BJ (cell line): ENCODE measurements at regions not wholly inside any gene's neighbourhood (a gene's known extent, or its start where the extent isn't known, plus 50 kb on each side); places are given as distances from the start of the nearest gene placed in this dataset.

Source experiments
- CTCF ChIA-PET: fragments of 350-600 bp; formaldehyde crosslinking; extraction: SDS; loops from one replicate; lab custom pipeline; 2021; ENCODE audit warnings: antibody characterized with exemption, inconsistent platforms; lab: Yijun Ruan, JAX
- POLR2A ChIA-PET: fragments of 300-600 bp; sonication (Branson Sonifier 250); formaldehyde crosslinking; extraction: SDS; loops from one replicate; lab custom pipeline; 2021; ENCODE audit warnings: antibody characterized with exemption; lab: Charles Lee
- DNase-seq: peaks from one replicate; pipeline ENCODE4 v3.0.0-alpha.2; 2011; ENCODE audit warnings: low read depth
- H3K27me3 ChIP-seq: 2 replicates; pipeline ENCODE4 v1.6.0; 2011; ENCODE audit warnings: low read length; ENCODE audit not compliant: control insufficient read depth, insufficient read depth
- H3K36me3 ChIP-seq: 2 replicates; pipeline ENCODE4 v1.5.1; 2011; ENCODE audit warnings: low read length; ENCODE audit not compliant: control insufficient read depth, insufficient read depth
- H3K4me3 ChIP-seq: 2 replicates; pipeline ENCODE4 v1.5.1; 2011; ENCODE audit warnings: low read depth, mild to moderate bottlenecking, control low read depth, low read length
- TF ChIP-seq, protein P1 (sequence below): IDR thresholded peaks from 2 replicates; pipeline ENCODE4 v1.5.1; 2011; ENCODE audit warnings: low read depth, mild to moderate bottlenecking, control low read depth, inconsistent platforms, low read length, moderate library complexity; ENCODE audit not compliant: insufficient read depth

DNA sequence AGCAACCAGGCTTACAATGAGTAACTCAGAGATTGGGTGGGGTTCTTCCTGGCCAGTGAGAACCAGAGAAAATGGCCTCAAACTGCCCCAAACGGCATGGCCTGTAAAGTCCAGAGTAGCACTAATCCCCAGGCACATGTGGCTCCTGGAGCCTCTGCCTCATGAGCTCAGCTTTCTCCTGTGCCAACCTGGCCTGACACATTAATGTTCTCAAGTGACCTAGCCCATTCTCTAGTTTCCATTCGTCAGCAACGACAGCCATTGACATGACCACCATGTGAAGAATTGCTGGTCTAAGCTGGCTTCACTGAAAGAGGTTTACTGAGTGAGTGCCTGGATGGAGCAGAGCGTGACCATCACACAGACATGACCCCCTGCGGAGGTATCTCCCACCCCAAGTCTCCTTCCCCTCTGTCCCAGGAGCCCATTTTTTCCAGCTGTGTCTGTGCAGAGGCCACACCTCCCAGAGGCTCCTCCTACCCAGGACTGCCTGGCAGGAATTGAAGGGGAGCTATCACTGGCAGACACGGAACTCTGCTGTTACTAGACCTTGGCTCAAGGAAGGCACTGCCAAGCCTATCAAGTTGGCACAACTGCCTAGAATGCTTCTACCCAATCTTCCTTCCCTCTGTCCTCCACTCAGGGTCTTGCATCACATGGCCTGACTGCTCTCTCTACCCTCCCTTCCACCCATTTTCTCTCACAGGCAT, 59.0 kb upstream of the BOD1 start:
- CTCF ChIA-PET = no interaction called here
- POLR2A ChIA-PET = no interaction called here
- no peak for DNase-seq
- peaks cover 1% of the 10 kb centered on the region for H3K27me3 ChIP-seq
- TF ChIP-seq, protein P1, sequence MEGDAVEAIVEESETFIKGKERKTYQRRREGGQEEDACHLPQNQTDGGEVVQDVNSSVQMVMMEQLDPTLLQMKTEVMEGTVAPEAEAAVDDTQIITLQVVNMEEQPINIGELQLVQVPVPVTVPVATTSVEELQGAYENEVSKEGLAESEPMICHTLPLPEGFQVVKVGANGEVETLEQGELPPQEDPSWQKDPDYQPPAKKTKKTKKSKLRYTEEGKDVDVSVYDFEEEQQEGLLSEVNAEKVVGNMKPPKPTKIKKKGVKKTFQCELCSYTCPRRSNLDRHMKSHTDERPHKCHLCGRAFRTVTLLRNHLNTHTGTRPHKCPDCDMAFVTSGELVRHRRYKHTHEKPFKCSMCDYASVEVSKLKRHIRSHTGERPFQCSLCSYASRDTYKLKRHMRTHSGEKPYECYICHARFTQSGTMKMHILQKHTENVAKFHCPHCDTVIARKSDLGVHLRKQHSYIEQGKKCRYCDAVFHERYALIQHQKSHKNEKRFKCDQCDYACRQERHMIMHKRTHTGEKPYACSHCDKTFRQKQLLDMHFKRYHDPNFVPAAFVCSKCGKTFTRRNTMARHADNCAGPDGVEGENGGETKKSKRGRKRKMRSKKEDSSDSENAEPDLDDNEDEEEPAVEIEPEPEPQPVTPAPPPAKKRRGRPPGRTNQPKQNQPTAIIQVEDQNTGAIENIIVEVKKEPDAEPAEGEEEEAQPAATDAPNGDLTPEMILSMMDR = no peak
- H3K4me3 ChIP-seq = no peak overlapping the region
- H3K36me3 ChIP-seq = no peaks in the 10 kb centered on the region

DNA sequence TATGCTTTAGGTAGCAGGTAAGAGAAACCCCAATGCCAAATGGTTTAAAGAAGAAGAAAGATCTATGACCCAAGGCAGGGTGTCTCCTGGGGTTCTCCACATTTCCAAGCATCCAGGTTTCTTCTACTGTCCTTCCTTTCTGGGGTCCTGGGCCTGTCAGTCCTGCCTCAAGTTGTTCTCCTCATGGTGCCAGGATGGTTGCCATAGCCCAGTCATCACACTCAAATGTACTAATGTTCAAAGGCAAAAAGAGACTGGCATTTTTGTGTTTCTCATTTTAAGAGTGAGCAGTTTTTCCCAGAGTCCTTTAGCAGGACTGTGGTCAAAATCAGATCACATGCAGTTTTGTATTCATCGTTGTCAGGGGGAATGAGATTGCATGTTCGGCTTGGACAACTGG, 59.9 kb upstream of the BOD1 start:
- TF ChIP-seq, protein P1 = no peak
- Histone ChIP-seq H3K27me3 (peaks cover 1% of the 10 kb centered on the region), H3K4me3 (no peak overlapping the region), H3K36me3 (no peaks in the 10 kb centered on the region)
- ChIA-PET CTCF (no interaction called here), POLR2A (no interaction called here)
- DNase-seq = no peak

DNA sequence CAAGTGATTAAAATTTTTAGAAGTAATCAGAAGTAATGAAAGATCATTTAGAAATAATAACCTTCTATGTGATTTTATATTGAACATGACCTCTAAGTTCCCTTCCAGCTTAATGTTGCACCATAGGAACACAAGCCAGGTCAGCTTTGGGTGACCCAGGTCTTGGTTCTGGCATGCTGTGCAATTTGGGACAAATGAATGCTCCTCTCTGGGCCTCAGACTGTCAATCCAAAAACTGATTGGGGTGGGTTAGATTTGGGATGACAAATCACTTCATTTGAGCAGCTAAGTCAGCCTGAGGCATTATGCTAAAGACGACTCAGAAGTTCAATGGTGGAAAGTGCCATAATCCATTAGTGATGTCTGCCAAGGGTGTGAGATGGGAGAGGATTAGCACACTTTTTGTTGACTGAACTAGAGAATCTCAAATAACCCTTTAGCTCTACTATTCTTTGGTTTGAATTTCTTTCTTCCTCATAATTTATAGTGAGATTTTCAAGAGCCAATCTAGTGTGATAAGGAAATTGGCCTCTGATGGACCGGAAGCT, 60.7 kb upstream of the BOD1 start:
- ChIA-PET POLR2A (no interaction called here), CTCF (no interaction called here)
- no peak overlapping the region for H3K4me3 ChIP-seq
- DNase-seq = no peak
- H3K36me3 ChIP-seq = no peaks in the 10 kb centered on the region
- peaks cover 1% of the 10 kb centered on the region for H3K27me3 ChIP-seq
- TF ChIP-seq, protein P1 = no peak

DNA sequence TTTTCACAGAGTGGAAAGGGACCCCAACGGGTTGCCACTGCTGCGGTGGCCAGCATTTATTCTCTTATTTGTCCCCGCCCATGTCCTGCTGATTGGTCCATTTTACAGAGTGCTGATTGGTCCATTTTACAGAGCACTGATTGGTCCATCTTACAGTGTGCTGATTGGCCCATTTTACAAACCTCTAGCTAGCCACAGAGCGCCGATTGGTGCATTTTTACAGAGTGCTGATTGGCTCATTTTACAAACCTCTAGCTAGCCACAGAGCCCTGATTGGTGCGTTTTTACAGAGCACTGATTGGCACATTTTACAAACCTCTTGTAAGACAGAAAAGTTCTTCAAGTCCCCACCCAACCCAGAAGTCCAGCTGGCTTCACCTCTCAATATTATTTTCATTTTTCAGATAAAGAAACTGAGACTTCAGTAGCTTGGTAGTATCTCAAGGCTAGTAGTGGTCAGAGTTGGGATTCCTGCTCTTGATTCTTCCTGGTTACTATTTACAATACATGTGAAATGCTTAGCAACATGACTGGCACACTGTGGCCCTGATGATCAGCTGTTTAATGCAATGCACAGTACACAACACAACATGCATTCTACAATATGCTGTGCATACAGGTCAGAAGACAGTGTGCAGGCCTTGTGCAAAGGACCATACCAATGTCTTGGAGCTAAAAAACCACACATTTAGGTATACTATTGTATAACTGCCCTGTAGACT, 63.6 kb upstream of the BOD1 start:
- Histone ChIP-seq H3K36me3 (no peaks in the 10 kb centered on the region), H3K27me3 (peaks cover 1% of the 10 kb centered on the region; the same call in 1 of the 2 replicates), H3K4me3 (no peak overlapping the region)
- TF ChIP-seq, protein P1 = no peak
- POLR2A ChIA-PET = no interaction called here
- no peak for DNase-seq
- CTCF ChIA-PET = interaction anchor here (0.6 to 0.9 kb wide), 2 partner anchors 27 to 86 kb away, joined by 3 read pairs; no protein-coding TSS in a partner anchor

DNA sequence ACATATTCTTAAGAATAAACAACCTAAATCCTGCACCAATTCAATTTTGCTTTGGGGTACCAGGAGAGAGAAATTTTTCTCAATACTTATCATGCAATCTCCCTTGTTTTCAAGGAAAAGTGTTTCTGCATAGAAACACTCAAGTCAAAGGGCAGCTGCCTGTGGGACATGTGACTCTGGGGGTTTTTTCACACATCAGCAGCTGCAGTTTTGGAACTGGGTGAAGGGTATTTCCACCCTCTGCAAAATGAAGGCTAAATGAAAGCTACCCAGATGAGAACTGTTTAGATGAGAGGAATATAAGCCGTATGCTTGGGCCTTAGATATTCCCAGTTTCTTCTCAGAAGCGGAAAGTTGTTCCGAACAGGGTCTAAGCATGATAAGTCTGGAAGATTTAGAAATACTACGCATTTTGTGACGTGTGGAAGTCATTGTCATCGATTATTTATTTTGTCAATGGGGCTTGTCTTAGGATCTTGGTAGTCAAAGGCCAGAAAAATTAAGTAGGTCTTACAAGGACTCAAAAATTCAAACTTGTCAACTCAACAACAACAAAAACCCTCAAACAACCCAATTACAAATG, 64.3 kb upstream of the BOD1 start:
- no peak for DNase-seq
- TF ChIP-seq, protein P1 = no peak
- ChIA-PET POLR2A (no interaction called here), CTCF (interaction anchor here (0.6 to 0.9 kb wide), 2 partner anchors 28 to 86 kb away, joined by 3 read pairs; no protein-coding TSS in a partner anchor)
- Histone ChIP-seq H3K36me3 (no peaks in the 10 kb centered on the region), H3K27me3 (no peaks in the 10 kb centered on the region; the same call in 1 of the 2 replicates), H3K4me3 (no peak overlapping the region)
